ENCODE measurements at regions not wholly inside any gene's neighbourhood (a gene's known extent, or its start where the extent isn't known, plus 50 kb on each side); places are given as distances from the start of the nearest gene placed in this dataset.

DNA sequence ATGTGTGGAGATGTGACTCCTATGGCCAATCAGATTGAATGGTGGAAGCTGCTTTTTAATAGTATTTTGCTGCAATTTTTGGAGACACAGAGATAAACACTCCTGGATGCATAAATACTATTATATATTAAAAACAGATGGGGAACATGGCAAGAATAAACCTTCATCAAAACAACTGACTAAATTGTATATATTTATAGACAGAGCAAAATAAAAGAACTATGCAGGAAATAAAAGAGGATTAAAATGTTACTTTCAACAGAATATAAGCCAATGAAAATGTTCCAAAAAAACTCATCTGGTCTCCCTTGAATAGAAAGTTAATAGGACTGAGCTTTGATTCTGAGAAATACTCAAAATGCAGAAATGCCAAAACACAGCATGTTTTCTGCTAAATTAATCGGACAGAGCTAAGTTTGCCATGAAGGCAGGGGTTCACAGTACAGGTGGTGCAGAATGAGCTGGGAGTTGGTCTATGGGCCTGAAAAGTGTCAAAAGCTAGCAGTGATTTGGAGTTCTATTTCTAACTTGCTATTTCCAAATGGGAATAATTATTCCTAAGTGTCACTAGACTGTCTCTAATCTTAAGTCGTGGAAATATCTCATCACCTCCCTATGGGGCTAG is 227.2 kb downstream of the CNTN3 start:
- TF ChIP-seq, protein P1, sequence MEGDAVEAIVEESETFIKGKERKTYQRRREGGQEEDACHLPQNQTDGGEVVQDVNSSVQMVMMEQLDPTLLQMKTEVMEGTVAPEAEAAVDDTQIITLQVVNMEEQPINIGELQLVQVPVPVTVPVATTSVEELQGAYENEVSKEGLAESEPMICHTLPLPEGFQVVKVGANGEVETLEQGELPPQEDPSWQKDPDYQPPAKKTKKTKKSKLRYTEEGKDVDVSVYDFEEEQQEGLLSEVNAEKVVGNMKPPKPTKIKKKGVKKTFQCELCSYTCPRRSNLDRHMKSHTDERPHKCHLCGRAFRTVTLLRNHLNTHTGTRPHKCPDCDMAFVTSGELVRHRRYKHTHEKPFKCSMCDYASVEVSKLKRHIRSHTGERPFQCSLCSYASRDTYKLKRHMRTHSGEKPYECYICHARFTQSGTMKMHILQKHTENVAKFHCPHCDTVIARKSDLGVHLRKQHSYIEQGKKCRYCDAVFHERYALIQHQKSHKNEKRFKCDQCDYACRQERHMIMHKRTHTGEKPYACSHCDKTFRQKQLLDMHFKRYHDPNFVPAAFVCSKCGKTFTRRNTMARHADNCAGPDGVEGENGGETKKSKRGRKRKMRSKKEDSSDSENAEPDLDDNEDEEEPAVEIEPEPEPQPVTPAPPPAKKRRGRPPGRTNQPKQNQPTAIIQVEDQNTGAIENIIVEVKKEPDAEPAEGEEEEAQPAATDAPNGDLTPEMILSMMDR (IDR thresholded peaks at IDR 0.05), result no peak
- TF ChIP-seq TCF12 (IDR thresholded peaks at IDR 0.05) (no peak), ELF1 (IDR thresholded peaks at IDR 0.05) (no peak)
